H9 (cell line): ENCODE measurements at regions not wholly inside any gene's neighbourhood (a gene's known extent, or its start where the extent isn't known, plus 50 kb on each side); places are given as distances from the start of the nearest gene placed in this dataset.

Source experiments
- DNase-seq: peaks from one replicate; pipeline ENCODE4 v3.0.0-alpha.2; 2017
- H2AFZ ChIP-seq: one replicate; pipeline ENCODE4 v1.6.1; 2013; ENCODE audit warnings: mild to moderate bottlenecking, low read length, control low read depth, moderate library complexity
- H2AK5ac ChIP-seq: 2 replicates; pipeline ENCODE4 v1.6.1; 2013; ENCODE audit warnings: low read length, control low read depth, mixed read lengths; ENCODE audit not compliant: insufficient read length
- H2BK120ac ChIP-seq: one replicate; pipeline ENCODE4 v1.6.1; 2013; ENCODE audit warnings: low read depth, mild to moderate bottlenecking, low read length, control low read depth, inconsistent platforms; ENCODE audit not compliant: poor library complexity, severe bottlenecking
- H2BK12ac ChIP-seq: 2 replicates; pipeline ENCODE4 v1.6.1; 2013; ENCODE audit warnings: low read length, control low read depth, mixed read lengths, low read depth; ENCODE audit not compliant: insufficient read length
- H2BK15ac ChIP-seq: 2 replicates; pipeline ENCODE4 v1.6.1; 2013; ENCODE audit warnings: low read depth, low read length, control low read depth
- H2BK20ac ChIP-seq: one replicate; pipeline ENCODE4 v1.6.1; 2013; ENCODE audit warnings: low read depth, mild to moderate bottlenecking, low read length, control low read depth, inconsistent platforms; ENCODE audit not compliant: poor library complexity, severe bottlenecking
- H2BK5ac ChIP-seq: 2 replicates; pipeline ENCODE4 v1.6.1; 2013; ENCODE audit warnings: low read length, control low read depth, mixed read lengths; ENCODE audit not compliant: insufficient read length
- H3K14ac ChIP-seq: 2 replicates; pipeline ENCODE4 v1.6.1; 2013; ENCODE audit warnings: low read length, control low read depth; ENCODE audit not compliant: insufficient read depth
- H3K18ac ChIP-seq: 2 replicates; pipeline ENCODE4 v1.6.1; 2013; ENCODE audit warnings: low read depth, mild to moderate bottlenecking, mixed read lengths, low read length, control low read depth; ENCODE audit not compliant: insufficient read length
- H3K23ac ChIP-seq: 2 replicates; pipeline ENCODE4 v1.6.1; 2013; ENCODE audit warnings: low read length, control low read depth, mixed read lengths, low read depth; ENCODE audit not compliant: insufficient read length
- H3K23me2 ChIP-seq: 2 replicates; pipeline ENCODE4 v1.6.1; 2013; ENCODE audit warnings: low read depth, mild to moderate bottlenecking, mixed read lengths, low read length, control low read depth; ENCODE audit not compliant: insufficient read length, poor library complexity, severe bottlenecking
- H3K27ac ChIP-seq: 2 replicates; pipeline ENCODE4 v1.5.1; 2013; ENCODE audit warnings: low read length, control low read depth, mixed read lengths, low read depth; ENCODE audit not compliant: insufficient read length
- H3K27me3 ChIP-seq: 2 replicates; pipeline ENCODE4 v1.6.1; 2013; ENCODE audit warnings: low read length, control low read depth, inconsistent platforms; ENCODE audit not compliant: insufficient read depth
- H3K4ac ChIP-seq: 2 replicates; pipeline ENCODE4 v1.6.1; 2013; ENCODE audit warnings: low read depth, mild to moderate bottlenecking, control low read depth, inconsistent platforms, low read length, moderate library complexity
- H3K4me1 ChIP-seq: 2 replicates; pipeline ENCODE4 v1.6.1; 2013; ENCODE audit warnings: low read length, control low read depth, inconsistent platforms; ENCODE audit not compliant: insufficient read depth
- H3K4me2 ChIP-seq: 2 replicates; pipeline ENCODE4 v1.6.1; 2013; ENCODE audit warnings: low read length, control low read depth, mixed read lengths; ENCODE audit not compliant: insufficient read length, insufficient read depth
- H3K56ac ChIP-seq: 2 replicates; pipeline ENCODE4 v1.6.1; 2013; ENCODE audit warnings: low read depth, mild to moderate bottlenecking, mixed read lengths, low read length, control low read depth; ENCODE audit not compliant: insufficient read length
- H3K79me1 ChIP-seq: 2 replicates; pipeline ENCODE4 v1.6.1; 2013; ENCODE audit warnings: low read depth, mild to moderate bottlenecking, moderate library complexity, low read length, control low read depth, inconsistent platforms; ENCODE audit not compliant: insufficient read depth, poor library complexity, severe bottlenecking
- H3K79me2 ChIP-seq: 2 replicates; pipeline ENCODE4 v1.6.1; 2013; ENCODE audit warnings: low read length, control low read depth, inconsistent platforms; ENCODE audit not compliant: insufficient read depth
- H3K9ac ChIP-seq: 2 replicates; pipeline ENCODE4 v1.6.1; 2013; ENCODE audit warnings: low read length, control low read depth, mixed read lengths; ENCODE audit not compliant: insufficient read length; ENCODE audit errors: extremely low read depth
- H3K9me3 ChIP-seq: one replicate; pipeline ENCODE4 v1.6.1; 2013; ENCODE audit warnings: low read depth, low read length, inconsistent platforms; ENCODE audit not compliant: control insufficient read depth
- H3T11ph ChIP-seq: one replicate; pipeline ENCODE4 v1.6.1; 2013; ENCODE audit warnings: mild to moderate bottlenecking, low read length, control low read depth, inconsistent platforms
- H4K20me1 ChIP-seq: one replicate; pipeline ENCODE4 v1.6.1; 2013; ENCODE audit not compliant: control insufficient read depth, insufficient read length, insufficient read depth
- H4K5ac ChIP-seq: 2 replicates; pipeline ENCODE4 v1.6.1; 2013; ENCODE audit warnings: low read depth, mild to moderate bottlenecking, mixed read lengths, low read length, control low read depth; ENCODE audit not compliant: insufficient read length
- H4K8ac ChIP-seq: replicated peaks from 2 replicates; pipeline ENCODE4 v1.6.1; 2013; ENCODE audit warnings: low read length, control low read depth, mixed read lengths, low read depth; ENCODE audit not compliant: insufficient read length
- H4K91ac ChIP-seq: 2 replicates; pipeline ENCODE4 v1.6.1; 2013; ENCODE audit warnings: low read depth, mild to moderate bottlenecking, moderate library complexity, mixed read lengths, low read length, control low read depth; ENCODE audit not compliant: insufficient read length
- H3K27ac Mint-ChIP-seq, 3 experiments: 2 replicates in 2 of 3; 3 replicates in 1 of 3; pipeline ENCODE4 v1.8.0; 2020 to 2021; ENCODE audit warnings: mixed read lengths in 3 of 3, mild to moderate bottlenecking in 1 of 3, moderate library complexity in 1 of 3
- H3K27me3 Mint-ChIP-seq: 2 replicates; pipeline ENCODE4 v1.8.0; 2021; ENCODE audit warnings: low read depth, mild to moderate bottlenecking, moderate library complexity, mixed read lengths
- H3K36me3 Mint-ChIP-seq, 3 experiments: 2 replicates in 2 of 3; 3 replicates in 1 of 3; pipeline ENCODE4 v1.8.0; 2020 to 2021; ENCODE audit warnings: low read depth in 3 of 3, mixed read lengths in 3 of 3; ENCODE audit not compliant: insufficient read depth in 1 of 3
- H3K4me1 Mint-ChIP-seq, 2 experiments: 2 replicates each; pipeline ENCODE4 v1.8.0; 2020; ENCODE audit warnings: mixed read lengths in 2 of 2
- H3K4me3 Mint-ChIP-seq, 2 experiments: 2 replicates in 1 of 2; 3 replicates in 1 of 2; pipeline ENCODE4 v1.8.0; 2020 to 2021; ENCODE audit warnings: mild to moderate bottlenecking in 2 of 2, mixed read lengths in 2 of 2, moderate library complexity in 1 of 2
- H3K9me3 Mint-ChIP-seq, 2 experiments: 2 replicates in 1 of 2; 3 replicates in 1 of 2; pipeline ENCODE4 v1.8.0; 2020; ENCODE audit warnings: mild to moderate bottlenecking in 2 of 2, mixed read lengths in 2 of 2, moderate library complexity in 1 of 2
- WGBS: extraction: QIAGEN DNeasy Blood & Tissue Kit; methylation state at CpG from one replicate; pipeline ENCODE4 v1.1.7; 2013; ENCODE audit warnings: missing lambda C conversion rate, low lambda C conversion rate, mixed read lengths; ENCODE audit not compliant: insufficient read length; ENCODE audit errors: extremely low coverage; 5-methylcytosine and 5-hydroxymethylcytosine counted together
- TF ChIP-seq, protein P1 (sequence below): fragments of 200-600 bp; sonication (generic); conservative IDR thresholded peaks from 3 replicates; pipeline ENCODE4 v1.8.0; 2021; ENCODE audit warnings: antibody characterized with exemption, mild to moderate bottlenecking

DNA sequence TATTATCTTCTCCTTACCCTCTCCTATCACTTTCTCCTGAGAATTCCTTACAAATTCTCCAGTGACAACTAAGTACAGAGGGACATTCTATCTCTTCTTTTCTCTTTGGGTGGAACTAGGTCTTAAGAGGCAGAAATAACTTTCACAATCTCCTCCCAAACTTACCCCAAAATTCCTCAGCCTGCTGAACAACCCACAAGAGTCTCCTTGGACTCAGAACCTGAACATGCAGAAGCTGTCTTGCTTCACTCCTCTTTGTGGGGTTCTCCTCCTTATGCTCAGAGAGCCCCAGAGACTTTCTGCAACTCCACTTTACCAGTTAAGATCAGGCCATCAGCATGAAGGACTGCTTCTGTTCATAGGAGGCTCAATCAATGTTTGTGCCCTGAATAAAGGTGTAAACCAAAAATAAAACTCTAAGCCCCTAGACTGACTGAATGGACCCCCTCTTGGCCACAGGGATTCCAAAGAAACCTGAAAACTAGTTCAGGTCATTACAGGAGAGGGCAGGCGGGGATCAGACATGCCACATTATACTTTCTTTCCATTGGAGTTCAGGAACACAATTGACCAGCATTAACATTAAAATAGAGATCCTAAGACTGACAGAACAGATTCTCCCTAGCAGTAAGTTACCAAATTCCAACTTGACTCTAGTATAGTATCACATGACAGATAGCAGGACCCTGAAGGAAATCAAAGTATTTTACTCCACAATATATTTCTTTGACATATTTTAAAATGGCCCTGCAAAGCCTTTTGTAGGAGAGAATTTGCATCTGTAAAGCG, 179.7 kb upstream of the FBXL17 start:
- Histone ChIP-seq H2BK12ac (peak overlapping the region; percentile 30), H3K4me2 (no peak overlapping the region), H3K4me1 (peaks cover 7% of the 10 kb centered on the region; the same call in 1 of the 2 replicates), H3K79me2 (no peaks in the 10 kb centered on the region), H3T11ph (no peak overlapping the region), H4K91ac (no peak overlapping the region), H2AFZ (no peak overlapping the region), H3K27me3 (no peaks in the 10 kb centered on the region), H3K56ac (no peak overlapping the region), H3K79me1 (no peaks in the 10 kb centered on the region), H3K18ac (no peak overlapping the region), H4K20me1 (no peaks in the 10 kb centered on the region), H3K23ac (no peak overlapping the region), H2BK20ac (peak overlapping the region; percentile 99), H3K9me3 (no peaks in the 10 kb centered on the region), H3K9ac (no peak overlapping the region), H2AK5ac (no peak overlapping the region), H3K4ac (no peak overlapping the region), H3K23me2 (no peaks in the 10 kb centered on the region), H3K14ac (no peak overlapping the region), H4K8ac (no peak overlapping the region), H2BK5ac (no peak overlapping the region), H3K27ac (peak overlapping the region; percentile 89), H2BK120ac (no peak overlapping the region), H2BK15ac (0 out of 2 replicates have a peak overlapping the region, but pooled peaks have one; percentile 42), H4K5ac (no peak overlapping the region)
- WGBS = no CpG with 5 or more reads among the region's 2 CpGs
- peak; percentile 52 for DNase-seq
- Mint-ChIP-seq H3K27me3 (no peaks in the 10 kb centered on the region), H3K27ac (peak overlapping the region; percentile 64 to 96 (median 95)), H3K4me3 (no peak overlapping the region), H3K36me3 (peaks cover 7 to 50% (median 27%) of the 10 kb centered on the region in 3 experiments), H3K9me3 (peaks cover 27 to 36% of the 10 kb centered on the region in 2 experiments), H3K4me1 (peaks cover 34 to 50% of the 10 kb centered on the region in 2 experiments)
- TF ChIP-seq, protein P1, sequence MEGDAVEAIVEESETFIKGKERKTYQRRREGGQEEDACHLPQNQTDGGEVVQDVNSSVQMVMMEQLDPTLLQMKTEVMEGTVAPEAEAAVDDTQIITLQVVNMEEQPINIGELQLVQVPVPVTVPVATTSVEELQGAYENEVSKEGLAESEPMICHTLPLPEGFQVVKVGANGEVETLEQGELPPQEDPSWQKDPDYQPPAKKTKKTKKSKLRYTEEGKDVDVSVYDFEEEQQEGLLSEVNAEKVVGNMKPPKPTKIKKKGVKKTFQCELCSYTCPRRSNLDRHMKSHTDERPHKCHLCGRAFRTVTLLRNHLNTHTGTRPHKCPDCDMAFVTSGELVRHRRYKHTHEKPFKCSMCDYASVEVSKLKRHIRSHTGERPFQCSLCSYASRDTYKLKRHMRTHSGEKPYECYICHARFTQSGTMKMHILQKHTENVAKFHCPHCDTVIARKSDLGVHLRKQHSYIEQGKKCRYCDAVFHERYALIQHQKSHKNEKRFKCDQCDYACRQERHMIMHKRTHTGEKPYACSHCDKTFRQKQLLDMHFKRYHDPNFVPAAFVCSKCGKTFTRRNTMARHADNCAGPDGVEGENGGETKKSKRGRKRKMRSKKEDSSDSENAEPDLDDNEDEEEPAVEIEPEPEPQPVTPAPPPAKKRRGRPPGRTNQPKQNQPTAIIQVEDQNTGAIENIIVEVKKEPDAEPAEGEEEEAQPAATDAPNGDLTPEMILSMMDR = no peak
